Muscle of back (tissue), 3 donors: ENCODE measurements at regions not wholly inside any gene's neighbourhood (a gene's known extent, or its start where the extent isn't known, plus 50 kb on each side); places are given as distances from the start of the nearest gene placed in this dataset.

Source experiments
- DNase-seq, 3 donors: peaks; one replicate each; pipeline versions ENCODE4 v3.0.0 to v3.0.0-alpha.2; 2013

DNA sequence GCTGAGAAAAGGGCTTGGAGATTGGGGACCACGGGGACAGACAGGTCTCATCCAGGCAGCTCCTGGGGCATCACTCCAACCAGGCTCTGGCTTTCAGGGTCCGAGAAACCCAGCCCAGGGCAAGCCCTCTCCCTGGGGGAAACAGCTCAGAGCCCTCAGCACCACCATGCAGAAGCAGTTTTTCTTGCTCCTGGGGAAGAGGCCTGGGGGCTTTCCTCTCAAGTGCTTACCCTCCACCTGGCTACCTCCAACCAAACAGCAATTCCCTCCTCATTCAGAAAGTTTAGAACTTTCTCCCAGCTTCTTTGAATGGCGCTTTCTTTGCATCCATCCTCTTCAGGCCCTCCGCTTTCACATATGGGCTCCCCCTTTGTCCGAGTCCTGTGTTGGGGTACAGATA lies 110.4 kb upstream of the PHACTR3 start:
- DNase-seq, result no peak

DNA sequence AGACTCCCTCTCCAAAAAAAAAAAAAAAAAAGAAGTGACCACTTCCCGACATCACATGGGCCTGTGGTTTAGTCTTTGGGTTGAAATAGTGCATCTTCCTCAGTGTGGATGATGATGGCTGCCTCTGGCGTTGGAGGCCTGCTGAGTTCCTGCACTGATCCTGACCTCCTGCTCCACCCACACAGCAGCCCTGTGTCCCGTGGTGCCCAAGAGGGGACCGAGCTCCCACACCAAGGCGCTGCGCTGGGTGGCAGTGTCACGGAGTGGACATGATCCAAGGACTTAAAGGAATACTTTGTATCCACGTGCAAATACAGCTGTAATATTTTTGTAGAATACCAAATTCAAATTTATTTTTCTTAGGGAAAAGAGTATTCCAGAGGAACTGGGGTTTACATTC lies 109.2 kb upstream of the PHACTR3 start:
- no peak for DNase-seq

DNA sequence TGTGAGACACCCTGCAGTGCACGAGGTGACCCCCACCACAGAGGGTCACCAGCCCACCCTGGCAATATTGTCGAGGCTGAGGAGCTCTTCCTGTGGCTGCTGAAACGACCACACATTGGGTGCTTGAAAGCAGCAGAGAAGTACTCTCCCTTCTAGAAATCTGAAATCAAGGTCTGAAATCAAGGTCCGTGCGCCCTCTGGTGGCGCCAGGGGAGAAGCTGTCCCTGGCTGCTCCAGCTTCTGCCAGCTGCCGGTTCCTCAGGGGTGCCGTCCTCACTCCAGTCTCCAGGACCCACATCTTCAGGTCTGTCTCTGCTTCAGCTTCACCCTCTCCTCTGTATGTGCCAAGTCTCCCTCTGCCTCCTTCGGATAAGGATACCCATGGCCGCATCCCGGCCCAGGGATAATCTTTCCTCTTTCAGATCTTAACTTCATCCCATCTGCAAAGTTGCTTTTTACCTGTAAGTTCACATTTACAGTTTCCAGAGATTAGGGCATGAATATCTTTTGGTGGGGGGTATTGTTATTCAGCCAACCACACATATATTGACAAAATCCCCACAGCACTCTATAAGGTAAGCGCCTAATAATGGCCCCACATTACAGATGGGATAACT lies 108.3 kb upstream of the PHACTR3 start:
- DNase-seq, result peak; percentile 69 to 90 (median 88)

DNA sequence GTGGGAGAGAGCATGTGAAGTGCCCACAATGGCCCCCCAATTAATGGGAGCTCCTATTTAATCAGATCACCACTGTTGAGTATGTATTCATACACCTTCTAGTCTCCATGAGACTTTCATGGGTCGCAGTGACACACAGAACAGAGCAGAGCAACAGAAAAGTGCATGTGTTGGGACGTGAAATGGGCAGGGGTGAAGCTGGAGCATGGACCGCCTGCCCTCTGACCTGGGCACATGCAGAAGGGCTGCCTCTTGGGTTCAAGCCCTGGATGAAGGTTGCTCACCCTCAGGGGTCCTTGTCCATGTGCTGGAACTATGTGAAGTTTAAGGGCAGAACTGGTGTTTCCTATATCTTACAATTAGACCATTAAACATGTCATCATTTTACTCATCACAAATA lies 106.0 kb upstream of the PHACTR3 start:
- DNase-seq, result no peak

DNA sequence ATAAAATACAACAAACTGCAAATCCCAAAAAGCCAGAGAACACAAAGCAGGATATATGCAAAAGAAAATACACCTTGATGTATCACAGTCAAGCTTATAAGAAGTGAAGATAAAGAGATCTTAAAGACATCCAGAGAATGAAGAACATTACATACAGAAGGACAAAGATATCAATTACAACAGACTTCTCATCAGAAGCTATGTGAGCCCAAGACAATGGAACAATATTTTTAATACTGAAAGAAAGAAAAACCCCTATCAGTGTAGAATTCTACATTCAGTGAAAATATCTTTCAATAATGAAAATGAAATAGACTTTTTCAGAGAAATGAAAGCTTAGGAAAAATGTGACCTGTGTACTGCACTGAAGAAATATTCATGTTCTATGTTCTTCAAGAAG lies 104.5 kb upstream of the PHACTR3 start:
- DNase-seq, result no peak

DNA sequence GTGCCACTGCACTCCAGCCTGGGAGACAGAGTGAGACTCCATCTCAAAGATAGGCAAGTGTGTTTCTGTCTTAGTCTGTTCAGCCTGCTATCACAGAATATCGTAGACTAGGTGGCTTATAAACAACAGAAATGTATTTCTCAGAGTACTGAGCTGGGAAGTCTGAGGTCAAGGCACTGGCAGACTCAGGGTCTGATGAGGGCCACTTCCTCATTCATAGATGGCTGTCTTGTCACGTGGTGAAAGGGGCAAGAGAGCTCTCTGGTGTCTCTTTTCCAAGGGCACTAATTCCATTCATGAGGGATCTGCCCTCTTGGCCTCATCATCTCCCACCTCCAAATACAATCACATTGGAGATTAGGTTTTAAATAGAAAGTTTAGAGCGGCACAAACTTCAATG lies 95.6 kb upstream of the PHACTR3 start:
- no peak for DNase-seq

DNA sequence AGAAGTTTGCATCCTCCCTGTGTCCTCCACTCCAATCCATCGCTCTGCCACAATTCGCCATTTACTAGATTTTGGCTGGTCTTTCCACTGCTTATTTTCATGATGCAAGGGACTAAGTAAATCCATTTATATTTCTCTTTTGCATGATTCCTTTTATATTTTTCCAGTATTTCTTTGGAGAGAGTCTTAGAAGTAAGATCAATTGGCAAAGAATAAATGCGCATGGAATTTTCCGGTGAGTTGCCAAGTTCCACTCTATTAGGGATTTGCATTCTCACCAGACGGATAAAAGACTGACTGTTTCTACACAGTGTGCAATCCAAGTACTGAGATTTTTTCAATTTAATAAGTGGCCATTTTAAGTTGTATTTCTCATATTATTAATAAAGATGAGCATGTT lies 91.7 kb upstream of the PHACTR3 start:
- DNase-seq, result peak in 2 of 3 donors; percentile 56 to 62

DNA sequence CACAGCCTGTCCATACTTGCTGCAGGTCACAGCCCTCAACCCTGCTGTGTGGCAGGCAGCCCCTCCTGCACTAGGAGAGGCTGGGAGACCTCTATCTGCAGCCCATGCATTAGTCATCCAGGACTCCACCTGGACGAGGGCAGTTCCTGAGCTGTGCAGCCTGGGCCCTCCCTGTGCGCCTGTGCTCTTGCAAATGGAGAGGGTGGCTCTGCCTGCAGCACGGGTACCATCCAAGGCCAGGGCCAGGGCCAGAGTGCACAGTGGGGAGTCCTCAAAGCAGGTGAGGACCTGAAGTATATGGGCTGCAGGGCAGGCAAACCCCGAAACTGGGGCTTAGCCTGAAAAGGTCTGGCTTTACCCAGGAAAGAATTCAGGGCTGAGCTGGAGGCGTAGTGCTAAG lies 89.8 kb upstream of the PHACTR3 start:
- DNase-seq, result no peak

DNA sequence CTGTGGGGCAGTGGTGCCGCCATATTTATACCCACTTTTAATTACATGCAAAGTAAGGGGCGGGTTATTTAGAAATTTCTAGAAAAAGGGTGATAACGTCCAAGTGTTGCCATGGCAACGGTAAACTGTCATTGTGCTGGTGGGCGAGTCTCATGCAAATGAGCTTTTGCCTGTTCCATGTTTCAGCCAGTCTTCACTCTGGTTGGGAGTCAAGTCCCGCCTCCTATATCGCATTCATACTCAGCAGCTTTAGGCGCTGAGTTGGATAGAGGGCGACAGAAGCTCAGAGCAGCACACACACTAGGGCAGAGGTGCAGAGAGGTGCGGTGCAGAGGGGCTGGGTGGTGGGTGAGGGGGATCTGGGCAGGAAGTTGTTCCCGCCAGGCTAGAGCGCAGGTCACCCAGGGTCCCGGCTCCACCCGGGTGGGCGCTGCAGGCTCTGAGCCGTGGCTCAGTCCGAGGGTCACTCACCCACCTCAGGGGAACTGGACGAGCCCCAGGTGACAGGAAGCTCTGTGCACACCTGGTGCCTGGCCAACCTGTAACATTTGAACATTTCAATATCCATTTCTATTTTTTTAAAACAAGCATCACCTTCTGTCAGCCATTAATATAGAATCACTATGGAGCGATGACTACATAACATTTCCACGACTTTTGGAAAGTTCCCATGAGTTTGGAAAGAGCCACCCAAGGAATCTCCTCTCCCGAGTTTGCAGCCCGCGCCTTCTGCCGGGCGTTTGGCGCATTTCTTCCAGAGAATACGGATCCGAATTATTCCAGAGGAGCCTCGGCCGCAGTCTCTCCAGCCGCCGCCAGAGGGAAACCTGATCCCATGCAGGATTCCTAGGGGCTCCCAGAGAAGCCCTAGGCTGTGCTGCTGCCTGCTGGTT lies 89.1 kb upstream of the PHACTR3 start:
- DNase-seq, result peak; percentile 71 to 91 (median 85)

DNA sequence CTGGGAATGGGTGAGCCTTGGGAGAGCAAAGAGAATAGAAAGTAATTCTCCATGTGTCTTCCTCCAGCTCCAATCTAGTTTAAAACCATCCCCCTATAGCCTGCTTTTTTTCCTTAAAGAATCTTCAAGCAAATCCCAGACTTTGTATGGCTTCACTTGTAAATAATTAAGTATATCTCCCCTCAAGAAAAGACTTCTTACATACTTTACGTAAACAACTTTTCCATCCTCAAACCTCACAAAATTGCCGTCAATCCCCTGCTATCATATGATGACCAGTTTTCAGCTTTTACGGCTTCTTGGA lies 88.5 kb upstream of the PHACTR3 start:
- DNase-seq, result no peak

DNA sequence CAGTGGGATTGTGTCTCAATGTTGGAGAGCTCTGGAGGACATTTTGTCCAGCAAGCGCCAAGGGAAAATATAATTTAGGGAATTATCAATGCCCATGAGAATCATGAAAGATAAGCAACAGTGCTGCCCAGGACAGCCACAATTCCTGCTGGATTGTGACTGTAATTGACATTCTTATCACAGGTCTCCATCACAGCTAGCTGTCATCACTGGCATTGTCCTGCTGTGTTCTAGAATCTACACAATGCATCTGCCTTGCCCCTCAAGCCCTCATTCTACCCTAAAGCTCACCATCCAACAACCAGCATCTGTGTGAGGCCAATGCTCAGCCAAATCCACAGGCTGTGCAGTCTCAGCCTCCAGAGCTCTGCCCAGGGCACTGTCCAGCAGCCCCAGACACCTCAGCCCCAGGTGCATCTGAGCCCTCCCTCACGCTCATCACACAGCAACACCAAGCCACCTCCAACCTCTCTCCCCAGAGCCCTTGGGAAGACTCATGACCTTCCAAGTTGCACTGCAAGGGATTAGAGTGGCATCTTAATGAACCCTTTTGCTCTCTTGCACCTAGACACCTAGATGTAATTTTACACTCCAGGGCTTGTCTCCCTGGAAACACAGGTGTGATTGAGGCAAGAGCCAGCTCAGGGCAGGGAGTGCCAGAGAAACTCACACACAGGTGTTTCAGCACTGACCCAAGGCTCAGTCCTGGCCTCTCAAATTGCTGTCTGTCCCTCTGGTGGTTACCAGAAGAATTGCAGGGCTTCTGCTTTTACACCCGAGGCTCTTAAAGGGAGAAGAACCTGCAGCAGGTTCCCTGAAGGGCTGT lies 85.2 kb upstream of the PHACTR3 start:
- peak in 2 of 3 donors; percentile 15 to 53 for DNase-seq

DNA sequence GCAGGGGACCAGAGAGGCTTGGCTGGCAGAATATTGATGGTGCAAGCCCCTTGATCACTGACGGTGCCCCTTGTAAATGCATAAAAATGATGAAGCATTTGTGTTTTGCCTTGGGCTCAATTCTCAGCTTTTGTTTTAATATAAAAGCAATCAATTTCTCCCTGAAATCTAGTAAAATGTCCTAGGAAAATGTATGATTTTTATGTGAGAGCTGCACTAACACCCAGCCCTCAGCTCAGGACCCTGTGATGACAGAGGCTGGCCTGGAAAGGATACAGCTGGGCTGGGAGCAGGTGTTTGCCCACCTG lies 84.7 kb upstream of the PHACTR3 start:
- no peak for DNase-seq

DNA sequence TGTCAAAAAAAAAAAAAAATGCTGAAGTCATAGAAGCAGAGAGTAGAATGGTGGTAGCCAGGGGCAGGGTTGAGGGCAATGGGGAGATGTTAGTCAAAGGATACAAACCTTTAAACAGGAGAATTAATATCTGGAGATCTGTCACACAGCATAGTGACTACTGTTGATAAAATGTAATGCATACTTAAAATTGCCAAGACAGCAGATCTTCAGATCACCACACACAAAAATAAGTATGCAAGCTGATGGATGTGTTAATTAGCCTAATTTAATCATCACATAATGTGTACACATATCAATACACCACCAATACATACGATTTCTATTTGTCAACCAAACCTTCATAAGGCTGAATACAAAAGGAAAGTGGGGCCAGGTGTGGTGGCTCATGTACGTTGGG lies 83.5 kb upstream of the PHACTR3 start:
- DNase-seq, result no peak

DNA sequence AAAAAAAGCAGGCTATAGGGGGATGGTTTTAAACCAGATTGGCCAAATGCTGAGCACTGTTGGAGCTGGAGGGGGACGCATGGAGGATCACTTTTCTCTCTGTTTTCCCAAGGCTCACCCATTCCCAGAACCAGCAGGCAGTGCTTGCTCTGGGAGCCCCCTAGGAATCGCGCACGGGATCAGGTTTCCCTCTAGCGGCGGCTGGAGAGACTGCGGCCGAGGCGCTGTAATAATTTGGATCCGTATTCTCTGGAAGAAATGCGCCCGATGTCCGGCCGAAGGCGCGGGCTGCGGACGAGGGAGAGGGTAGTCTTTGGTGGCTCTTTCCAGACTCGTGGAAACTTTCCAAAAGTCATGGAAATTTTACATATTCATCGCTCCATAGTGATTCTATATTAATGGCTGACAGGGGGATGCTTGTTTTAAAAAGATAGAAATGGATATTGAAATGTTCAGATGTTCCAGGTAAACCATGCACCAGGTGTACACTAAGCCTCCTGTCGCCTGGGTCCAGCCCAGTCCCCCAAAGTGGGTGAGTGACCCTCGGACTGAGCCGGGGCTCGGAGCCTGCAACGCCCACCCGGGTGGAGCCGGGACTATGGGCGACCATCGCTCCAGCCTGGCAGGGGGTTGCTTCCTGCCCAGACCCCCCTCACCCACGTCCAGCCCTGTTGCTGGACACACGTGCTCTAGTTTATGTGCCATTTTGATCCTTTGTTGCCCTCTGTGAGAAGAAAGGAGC lies 78.7 kb upstream of the PHACTR3 start:
- peak; percentile 49 to 83 (median 69) for DNase-seq

DNA sequence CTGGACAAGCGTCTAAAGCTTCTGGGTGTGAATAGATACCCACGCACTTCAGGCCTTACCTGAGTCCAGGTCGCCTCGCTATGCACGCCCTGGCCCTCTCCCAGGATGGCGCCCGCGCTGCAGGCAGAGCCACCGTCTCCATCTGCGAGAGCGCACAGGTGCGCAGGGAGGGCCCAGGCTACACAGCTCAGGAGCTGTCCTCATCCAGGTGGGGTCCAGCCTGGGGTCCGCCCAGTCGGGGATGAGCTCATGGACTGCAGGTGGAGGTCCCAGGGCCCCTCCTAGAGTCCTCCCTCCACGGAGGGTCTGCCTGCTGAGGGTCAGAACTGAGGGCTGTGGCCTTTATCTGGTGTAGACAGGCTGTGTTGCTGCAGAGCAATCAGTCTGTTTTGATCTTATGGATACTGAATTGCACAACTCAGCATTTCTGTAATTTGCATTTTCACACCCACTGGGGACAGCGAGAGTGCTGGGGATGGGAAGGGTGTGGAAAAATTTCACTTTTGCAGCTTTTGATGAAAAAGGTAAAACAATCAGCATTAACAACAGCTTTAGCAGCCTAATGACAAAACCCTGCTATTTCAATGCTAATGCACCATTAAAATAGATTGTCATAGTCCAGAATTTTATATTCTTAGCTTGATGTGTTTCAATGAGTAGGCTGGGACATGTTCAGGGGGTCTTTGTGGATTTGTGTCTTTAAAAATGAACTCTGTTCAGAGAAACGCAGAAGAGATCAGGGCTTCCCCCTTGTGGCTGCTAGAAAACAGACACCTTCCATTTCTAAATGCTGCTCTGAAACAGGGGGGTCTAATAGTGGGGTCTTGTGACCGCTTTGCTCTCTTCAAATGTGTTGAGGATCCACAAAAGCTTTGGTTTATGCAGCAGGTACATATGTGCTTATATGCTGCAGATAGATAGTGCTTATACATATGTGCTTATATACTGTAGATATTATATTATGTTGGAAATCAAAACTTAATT lies 77.8 kb upstream of the PHACTR3 start:
- DNase-seq, result no peak

DNA sequence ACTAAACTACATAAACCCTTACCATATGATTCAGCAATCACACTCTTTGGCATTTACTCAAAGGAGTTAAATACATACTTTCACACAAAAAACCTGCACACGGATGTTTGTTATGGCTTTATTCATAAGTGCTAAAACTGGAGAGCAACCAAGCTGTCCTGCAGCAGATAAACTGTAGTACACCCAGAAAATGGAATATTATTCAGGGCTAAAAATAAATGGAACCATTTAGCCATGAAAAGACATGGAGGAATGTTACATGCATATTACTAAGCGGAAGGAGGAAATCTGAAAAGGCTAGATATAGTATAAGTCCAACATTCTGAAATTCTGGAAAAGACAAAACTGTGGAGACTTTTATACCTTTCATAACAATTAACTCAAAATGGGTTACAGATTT lies 73.6 kb upstream of the PHACTR3 start:
- no peak for DNase-seq

DNA sequence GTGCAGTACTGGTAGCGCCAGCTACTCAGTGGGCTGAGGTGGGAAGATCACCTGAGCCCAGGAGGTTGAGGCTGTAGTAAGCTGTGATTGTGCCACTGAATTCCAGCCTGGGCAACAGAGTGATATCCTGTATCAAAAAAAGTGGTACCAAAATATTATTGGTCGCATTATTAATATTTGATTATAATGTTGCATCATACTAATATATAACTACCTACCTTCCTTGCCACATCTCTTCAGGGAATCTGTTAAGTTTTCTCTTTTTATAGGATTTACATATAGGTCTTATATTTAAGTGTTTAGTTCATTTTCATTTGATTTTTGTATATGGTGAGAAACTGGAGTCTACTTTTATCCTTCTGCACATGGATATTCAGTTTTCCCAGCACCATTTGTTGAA lies 66.3 kb upstream of the PHACTR3 start:
- no peak for DNase-seq

DNA sequence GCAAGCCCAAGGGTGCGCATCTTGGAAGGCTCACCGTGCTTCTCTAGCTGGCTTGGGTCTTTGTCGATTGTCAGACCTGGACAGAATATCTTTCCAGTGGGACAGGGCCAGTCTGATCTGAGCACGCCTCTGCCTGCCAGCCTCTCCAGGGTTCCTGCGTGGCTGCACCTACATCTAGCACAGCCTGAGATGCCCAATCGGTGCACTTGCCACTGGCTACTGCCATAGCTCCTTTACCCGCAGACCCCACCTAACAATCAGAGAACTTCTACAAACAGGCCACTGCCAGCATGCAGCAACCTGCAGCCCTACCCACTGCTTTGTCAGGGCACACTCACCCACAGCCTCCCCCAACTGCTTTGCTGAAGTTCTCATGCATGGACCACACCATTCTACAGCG lies 56.7 kb upstream of the PHACTR3 start:
- DNase-seq, result no peak
